ENCODE measurements at regions not wholly inside any gene's neighbourhood (a gene's known extent, or its start where the extent isn't known, plus 50 kb on each side); places are given as distances from the start of the nearest gene placed in this dataset.

- no peak for TF ChIP-seq CTCF (IDR thresholded peaks at IDR 0.05)
- TF ChIP-seq POLR2A (IDR thresholded peaks at IDR 0.05), result no peak
Observed at GRCh38 chr5:54638106-54638505, 120.5 kb downstream of the SNX18 start.

Data from suprapubic skin (tissue), 3 donors.